C4-2B (cell line): ENCODE measurements at regions not wholly inside any gene's neighbourhood (a gene's known extent, or its start where the extent isn't known, plus 50 kb on each side); places are given as distances from the start of the nearest gene placed in this dataset.

Experiments
- ZFX ChIP-seq: fragments of 450-650 bp; IDR thresholded peaks from 2 replicates; pipeline ENCODE4 v1.6.1; 2017
- TF ChIP-seq, protein P1 (sequence below): fragments of 450-650 bp; conservative IDR thresholded peaks from 2 replicates; pipeline ENCODE4 v1.5.1; 2017; ENCODE audit warnings: mild to moderate bottlenecking

DNA sequence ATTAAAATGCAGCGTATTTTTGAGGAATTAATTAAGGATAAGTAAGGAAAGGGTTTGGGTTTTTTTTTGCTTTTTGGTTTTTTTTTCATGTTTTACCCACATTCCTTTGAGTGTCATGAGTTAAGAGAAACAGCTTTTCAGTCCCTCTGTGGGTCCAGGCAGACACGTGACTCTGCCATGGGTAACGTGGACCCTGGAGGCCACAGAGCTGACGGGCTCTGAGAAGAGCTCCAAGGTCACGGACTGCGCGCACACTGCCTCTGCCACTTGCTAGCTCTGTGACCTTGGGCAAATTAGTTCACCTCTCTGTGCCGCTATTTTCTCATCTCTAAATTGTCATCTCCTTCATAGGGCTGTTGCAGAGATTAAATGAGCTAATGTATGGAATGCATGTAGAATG lies 588.2 kb upstream of the CDH11 start:
- TF ChIP-seq, protein P1, sequence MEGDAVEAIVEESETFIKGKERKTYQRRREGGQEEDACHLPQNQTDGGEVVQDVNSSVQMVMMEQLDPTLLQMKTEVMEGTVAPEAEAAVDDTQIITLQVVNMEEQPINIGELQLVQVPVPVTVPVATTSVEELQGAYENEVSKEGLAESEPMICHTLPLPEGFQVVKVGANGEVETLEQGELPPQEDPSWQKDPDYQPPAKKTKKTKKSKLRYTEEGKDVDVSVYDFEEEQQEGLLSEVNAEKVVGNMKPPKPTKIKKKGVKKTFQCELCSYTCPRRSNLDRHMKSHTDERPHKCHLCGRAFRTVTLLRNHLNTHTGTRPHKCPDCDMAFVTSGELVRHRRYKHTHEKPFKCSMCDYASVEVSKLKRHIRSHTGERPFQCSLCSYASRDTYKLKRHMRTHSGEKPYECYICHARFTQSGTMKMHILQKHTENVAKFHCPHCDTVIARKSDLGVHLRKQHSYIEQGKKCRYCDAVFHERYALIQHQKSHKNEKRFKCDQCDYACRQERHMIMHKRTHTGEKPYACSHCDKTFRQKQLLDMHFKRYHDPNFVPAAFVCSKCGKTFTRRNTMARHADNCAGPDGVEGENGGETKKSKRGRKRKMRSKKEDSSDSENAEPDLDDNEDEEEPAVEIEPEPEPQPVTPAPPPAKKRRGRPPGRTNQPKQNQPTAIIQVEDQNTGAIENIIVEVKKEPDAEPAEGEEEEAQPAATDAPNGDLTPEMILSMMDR = no peak
- no peak for TF ChIP-seq ZFX
